Neuronal stem cell (in vitro differentiated cells): ENCODE measurements at regions not wholly inside any gene's neighbourhood (a gene's known extent, or its start where the extent isn't known, plus 50 kb on each side); places are given as distances from the start of the nearest gene placed in this dataset.
A peak's percentile ranks its signal among the peaks of the same experiment; 100 is the strongest.

Experiments used
- DNase-seq: peaks from one replicate; pipeline ENCODE4 v3.0.0-alpha.2; 2013; ENCODE audit warnings: low spot score
- H2AFZ ChIP-seq: one replicate; pipeline ENCODE4 v1.6.1; 2013; ENCODE audit warnings: mild to moderate bottlenecking, low read length, inconsistent platforms
- H2AK5ac ChIP-seq: 2 replicates; pipeline ENCODE4 v1.6.1; 2013; ENCODE audit warnings: low read depth, mild to moderate bottlenecking, inconsistent platforms, low read length, moderate library complexity, mixed read lengths
- H2BK120ac ChIP-seq: 2 replicates; pipeline ENCODE4 v1.6.1; 2013; ENCODE audit warnings: low read depth, mild to moderate bottlenecking, inconsistent platforms, low read length, moderate library complexity, mixed read lengths
- H2BK12ac ChIP-seq: one replicate; pipeline ENCODE4 v1.6.1; 2013; ENCODE audit warnings: low read length, inconsistent platforms
- H2BK15ac ChIP-seq: 2 replicates; pipeline ENCODE4 v1.6.1; 2013; ENCODE audit warnings: mild to moderate bottlenecking, low read length, inconsistent platforms, mixed read lengths
- H2BK5ac ChIP-seq: one replicate; pipeline ENCODE4 v1.6.1; 2013; ENCODE audit warnings: inconsistent platforms, mild to moderate bottlenecking, low read length, moderate library complexity
- H3K14ac ChIP-seq: one replicate; pipeline ENCODE4 v1.6.1; 2013; ENCODE audit warnings: low read length, inconsistent platforms
- H3K18ac ChIP-seq: 2 replicates; pipeline ENCODE4 v1.6.1; 2013; ENCODE audit warnings: low read length, inconsistent platforms
- H3K23ac ChIP-seq: 2 replicates; pipeline ENCODE4 v1.6.1; 2013; ENCODE audit warnings: low read depth, mild to moderate bottlenecking, mixed read lengths, low read length, inconsistent platforms; ENCODE audit not compliant: poor library complexity
- H3K27ac ChIP-seq: replicated peaks from 3 replicates; pipeline ENCODE4 v1.5.1; 2013; ENCODE audit warnings: low read length, inconsistent platforms
- H3K27me3 ChIP-seq, 3 experiments: 2 replicates each; pipeline ENCODE4 v1.6.1; 2013; ENCODE audit warnings: low read length in 3 of 3, mild to moderate bottlenecking in 2 of 3, inconsistent platforms in 1 of 3, low read depth in 1 of 3, mixed read lengths in 1 of 3, moderate library complexity in 1 of 3; ENCODE audit not compliant: control insufficient read depth in 3 of 3, insufficient read depth in 3 of 3
- H3K36me3 ChIP-seq, 2 donors: replicated peaks in 1 of 2; 2 replicates each; pipeline ENCODE4 v1.6.1; 2013; ENCODE audit warnings: low read length in 2 of 2; ENCODE audit not compliant: control insufficient read depth in 2 of 2, insufficient read depth in 2 of 2
- H3K4ac ChIP-seq: 2 replicates; pipeline ENCODE4 v1.6.1; 2013; ENCODE audit warnings: inconsistent platforms, mild to moderate bottlenecking, low read length, moderate library complexity
- H3K4me1 ChIP-seq, 2 donors: 1 replicate in 1 of 2; 2 replicates in 1 of 2; pipeline ENCODE4 v1.6.1; 2013; ENCODE audit warnings: low read length in 2 of 2, low read depth in 1 of 2; ENCODE audit not compliant: control insufficient read depth in 2 of 2, insufficient read depth in 1 of 2
- H3K4me2 ChIP-seq: one replicate; pipeline ENCODE4 v1.6.1; 2013; ENCODE audit warnings: mild to moderate bottlenecking, low read length, inconsistent platforms; ENCODE audit not compliant: insufficient read depth, poor library complexity, severe bottlenecking
- H3K4me3 ChIP-seq, 2 donors: 2 replicates each; pipeline ENCODE4 v1.5.1; 2013; ENCODE audit warnings: low read length in 2 of 2, mild to moderate bottlenecking in 2 of 2, inconsistent platforms in 1 of 2, moderate library complexity in 1 of 2
- H3K79me1 ChIP-seq: one replicate; pipeline ENCODE4 v1.6.1; 2013; ENCODE audit warnings: low read depth, mild to moderate bottlenecking, inconsistent platforms, low read length, moderate library complexity
- H3K9ac ChIP-seq: one replicate; pipeline ENCODE4 v1.6.1; 2013; ENCODE audit warnings: mild to moderate bottlenecking, low read depth, low read length, inconsistent platforms; ENCODE audit not compliant: poor library complexity
- H3K9me3 ChIP-seq, 2 donors: replicated peaks in 1 of 2; 2 replicates each; pipeline versions ENCODE3 to v1.6.1; 2013; ENCODE audit warnings: low read length in 2 of 2, mild to moderate bottlenecking in 2 of 2, inconsistent platforms in 1 of 2, low read depth in 1 of 2, mixed read lengths in 1 of 2, moderate library complexity in 1 of 2; ENCODE audit not compliant: control insufficient read depth in 2 of 2, insufficient read depth in 1 of 2
- H4K8ac ChIP-seq: one replicate; pipeline ENCODE4 v1.6.1; 2013; ENCODE audit warnings: low read depth, mild to moderate bottlenecking, inconsistent platforms, low read length, moderate library complexity
- H4K91ac ChIP-seq: one replicate; pipeline ENCODE4 v1.6.1; 2013; ENCODE audit warnings: low read length, low read depth, mild to moderate bottlenecking, inconsistent platforms; ENCODE audit not compliant: poor library complexity
- WGBS, 2 donors: extraction: QIAGEN DNeasy Blood & Tissue Kit; methylation state at CpG; one replicate each; pipeline ENCODE4 v1.1.7; 2013; ENCODE audit warnings: missing lambda C conversion rate in 2 of 2, mixed read lengths in 1 of 2; ENCODE audit not compliant: insufficient read length in 2 of 2, insufficient replicate concordance in 1 of 2; ENCODE audit errors: extremely low coverage in 2 of 2; 5-methylcytosine and 5-hydroxymethylcytosine counted together

DNA sequence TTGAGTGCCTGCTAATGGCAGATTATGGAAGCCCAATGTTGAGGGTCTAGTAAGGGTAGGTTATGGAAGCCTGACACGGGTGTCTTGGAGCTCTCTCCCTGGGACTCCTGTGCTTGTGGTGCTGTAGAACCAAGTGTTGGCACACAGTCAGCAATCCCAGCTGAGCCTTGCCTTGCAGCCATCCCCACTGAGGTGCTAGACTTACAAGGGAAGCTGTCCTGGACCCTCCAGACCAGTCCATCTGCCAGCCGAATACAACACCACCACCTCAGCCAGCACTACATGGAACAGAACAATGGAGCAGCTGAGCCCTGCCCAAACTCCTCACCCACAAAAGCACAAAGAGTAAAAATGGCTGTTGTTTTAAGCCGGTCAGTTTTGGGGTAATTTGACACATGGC, 90.5 kb upstream of the DNAH5 start:
- Histone ChIP-seq H2BK12ac (peak overlapping the region; percentile 33), H3K4me3 (no peak overlapping the region), H2BK120ac (no peak overlapping the region), H3K4me1 (peaks cover 22 to 25% of the 10 kb centered on the region in 2 donors), H3K36me3 (no peaks in the 10 kb centered on the region), H3K4me2 (no peak overlapping the region), H3K9me3 (no peaks in the 10 kb centered on the region), H2BK5ac (no peak overlapping the region), H3K9ac (no peak overlapping the region), H3K14ac (no peak overlapping the region), H3K79me1 (no peaks in the 10 kb centered on the region), H2AK5ac (no peak overlapping the region), H4K91ac (no peak overlapping the region), H3K27ac (peak overlapping the region; percentile 83), H3K4ac (no peak overlapping the region), H2BK15ac (peak overlapping the region; percentile 55), H3K18ac (peak overlapping the region; percentile 81), H3K23ac (no peak overlapping the region), H2AFZ (no peak overlapping the region), H3K27me3 (no peaks in the 10 kb centered on the region), H4K8ac (no peak overlapping the region)
- DNase-seq, result no peak
- no CpG with 5 or more reads among the region's 3 CpGs for WGBS, 2 donors

DNA sequence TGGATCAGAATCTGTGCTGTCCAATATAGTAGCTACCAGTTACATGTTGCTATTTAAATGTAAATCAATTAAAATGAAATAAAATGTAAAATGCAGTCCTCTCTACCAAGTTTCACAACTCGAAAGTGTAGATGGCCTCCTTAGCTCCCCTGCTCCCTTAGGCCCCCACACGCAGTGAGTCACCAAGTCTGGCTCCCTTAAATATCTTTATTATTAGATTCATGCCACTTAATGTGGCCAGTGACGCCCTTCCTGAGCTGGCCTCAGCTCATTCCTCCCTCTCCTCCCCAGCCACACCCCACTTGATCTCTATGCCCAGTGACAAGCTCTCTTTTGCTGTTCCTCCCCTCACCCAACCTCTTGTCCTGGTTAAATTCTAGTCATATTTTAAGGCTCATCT, 88.4 kb upstream of the DNAH5 start:
- H3K4me3 ChIP-seq, result no peak overlapping the region
- no peak overlapping the region for H3K23ac ChIP-seq
- no peak overlapping the region for H2AK5ac ChIP-seq
- H3K36me3 ChIP-seq, result no peaks in the 10 kb centered on the region
- WGBS, 2 donors, result no CpG with 5 or more reads among the region's 3 CpGs
- no peaks in the 10 kb centered on the region for H3K79me1 ChIP-seq
- H2BK5ac ChIP-seq, result no peak overlapping the region
- no peak overlapping the region for H2BK12ac ChIP-seq
- no peak for DNase-seq
- H4K8ac ChIP-seq, result no peak overlapping the region
- no peak overlapping the region for H2BK120ac ChIP-seq
- no peak overlapping the region for H3K4me2 ChIP-seq
- peaks cover 20 to 21% of the 10 kb centered on the region in 2 donors for H3K4me1 ChIP-seq
- no peak overlapping the region for H3K9ac ChIP-seq
- no peaks in the 10 kb centered on the region for H3K9me3 ChIP-seq
- no peak overlapping the region for H2BK15ac ChIP-seq
- H3K27me3 ChIP-seq, result no peaks in the 10 kb centered on the region
- H3K18ac ChIP-seq, result no peak overlapping the region
- no peak overlapping the region for H3K4ac ChIP-seq
- H4K91ac ChIP-seq, result no peak overlapping the region
- no peak overlapping the region for H2AFZ ChIP-seq
- no peak overlapping the region for H3K27ac ChIP-seq
- H3K14ac ChIP-seq, result no peak overlapping the region

DNA sequence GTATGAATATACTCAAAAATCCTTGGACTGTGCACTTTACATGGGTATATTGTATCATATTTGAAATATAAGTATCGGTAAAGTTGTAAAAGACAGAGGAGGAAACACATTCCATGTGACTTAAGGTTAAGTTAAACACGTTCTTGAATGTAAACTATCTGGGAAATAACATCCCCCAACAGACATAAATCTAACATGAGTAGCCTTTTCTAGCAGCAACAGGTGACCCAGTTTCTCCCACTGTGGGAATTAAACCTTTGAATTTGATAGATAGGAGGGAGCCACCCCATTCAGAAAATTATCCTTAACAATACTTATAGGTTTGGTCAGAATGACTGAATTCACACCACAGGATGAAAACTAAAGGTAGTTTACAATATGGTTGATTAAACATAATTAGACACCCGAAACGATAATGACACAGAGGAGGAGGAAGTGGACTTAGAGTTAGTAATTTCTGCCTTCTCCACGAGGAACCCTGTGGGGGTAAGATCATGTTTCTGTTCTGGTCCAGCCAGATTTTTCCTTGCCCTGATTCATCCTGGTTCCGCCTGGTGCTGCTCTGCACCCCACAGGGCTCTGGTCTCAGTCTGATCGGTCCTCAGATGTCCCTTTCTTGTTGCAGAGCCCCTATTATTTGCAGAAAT, 84.6 kb upstream of the DNAH5 start:
- WGBS, 2 donors, result no CpG with 5 or more reads among the region's 7 CpGs
- H3K9me3 ChIP-seq, result no peaks in the 10 kb centered on the region
- no peak overlapping the region for H3K9ac ChIP-seq
- H3K4me3 ChIP-seq, result no peak overlapping the region
- no peak overlapping the region for H2BK15ac ChIP-seq
- H2BK120ac ChIP-seq, result no peak overlapping the region
- peaks cover 0 to 3% (median 0%) of the 10 kb centered on the region in 3 experiments for H3K27me3 ChIP-seq
- H2AK5ac ChIP-seq, result no peak overlapping the region
- H4K8ac ChIP-seq, result no peak overlapping the region
- H3K79me1 ChIP-seq, result no peaks in the 10 kb centered on the region
- H3K23ac ChIP-seq, result no peak overlapping the region
- no peak for DNase-seq
- no peak overlapping the region for H3K4me2 ChIP-seq
- H2AFZ ChIP-seq, result no peak overlapping the region
- H3K4ac ChIP-seq, result no peak overlapping the region
- no peaks in the 10 kb centered on the region for H3K36me3 ChIP-seq
- H3K18ac ChIP-seq, result no peak overlapping the region
- no peak overlapping the region for H2BK12ac ChIP-seq
- no peak overlapping the region for H3K27ac ChIP-seq
- no peak overlapping the region for H3K14ac ChIP-seq
- no peak overlapping the region for H4K91ac ChIP-seq
- H3K4me1 ChIP-seq, result no peaks in the 10 kb centered on the region
- H2BK5ac ChIP-seq, result no peak overlapping the region

DNA sequence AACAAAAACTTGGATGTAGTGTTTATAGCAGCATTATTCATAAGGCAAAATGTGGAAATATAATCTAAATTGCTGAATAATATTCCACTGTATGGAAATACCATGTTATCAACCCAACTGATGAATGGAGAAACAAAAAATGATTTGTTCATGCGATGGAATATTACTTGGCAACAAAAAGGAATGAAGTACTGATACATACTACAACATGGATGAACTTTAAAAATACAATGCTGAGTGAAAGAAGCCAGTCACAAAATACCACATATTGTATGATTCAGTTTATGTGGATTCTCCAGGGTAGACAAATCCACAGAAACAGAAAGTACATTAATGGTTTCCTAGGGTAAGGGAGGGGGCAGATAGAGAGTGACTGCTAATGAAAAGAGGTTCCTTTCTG, 83.7 kb upstream of the DNAH5 start:
- DNase-seq, result no peak
- Histone ChIP-seq H2BK15ac (no peak overlapping the region), H3K4ac (no peak overlapping the region), H2AK5ac (no peak overlapping the region), H3K4me2 (no peak overlapping the region), H3K18ac (no peak overlapping the region), H2BK12ac (no peak overlapping the region), H2BK5ac (no peak overlapping the region), H3K27ac (no peak overlapping the region), H3K4me1 (no peaks in the 10 kb centered on the region), H3K4me3 (no peak overlapping the region), H3K36me3 (no peaks in the 10 kb centered on the region), H2AFZ (no peak overlapping the region), H4K8ac (no peak overlapping the region), H3K14ac (no peak overlapping the region), H3K79me1 (no peaks in the 10 kb centered on the region), H3K9me3 (no peaks in the 10 kb centered on the region), H3K23ac (no peak overlapping the region), H3K27me3 (peaks cover 0 to 3% (median 0%) of the 10 kb centered on the region in 3 experiments), H2BK120ac (no peak overlapping the region), H3K9ac (no peak overlapping the region), H4K91ac (no peak overlapping the region)
- no CpG with 5 or more reads among the region's 1 CpG for WGBS, 2 donors
